Spleen (tissue), 7 donors: ENCODE measurements at regions not wholly inside any gene's neighbourhood (a gene's known extent, or its start where the extent isn't known, plus 50 kb on each side); places are given as distances from the start of the nearest gene placed in this dataset.

Experiments used
- POLR2A ChIP-seq, 3 donors: fragments of 450-650 bp; IDR thresholded peaks; one replicate each; pipeline ENCODE4 v1.5.1; 2017; ENCODE audit warnings: antibody characterized with exemption in 3 of 3, mild to moderate bottlenecking in 1 of 3
- TF ChIP-seq, protein P1 (sequence below), 11 experiments: fragments of 200-600 bp in 7 of 11; fragments of 450-650 bp in 4 of 11; sonication (generic) in 4 of 11; IDR thresholded peaks in 8 of 11; conservative IDR thresholded peaks in 3 of 11; 1 replicate in 7 of 11; 2 replicates in 4 of 11; pipeline versions ENCODE4 v1.4.0 to v1.8.0; 2016 to 2021; ENCODE audit warnings: antibody characterized with exemption in 11 of 11, inconsistent platforms in 4 of 11, mild to moderate bottlenecking in 1 of 11
- donor health status: DM: no; HTN: no; CAD: no; lungs with moderate emphysema.
- donor health status: DM: no; HTN: no; CAD: no.
- donor health status: DM: no; HTN: no; CAD: no.

DNA sequence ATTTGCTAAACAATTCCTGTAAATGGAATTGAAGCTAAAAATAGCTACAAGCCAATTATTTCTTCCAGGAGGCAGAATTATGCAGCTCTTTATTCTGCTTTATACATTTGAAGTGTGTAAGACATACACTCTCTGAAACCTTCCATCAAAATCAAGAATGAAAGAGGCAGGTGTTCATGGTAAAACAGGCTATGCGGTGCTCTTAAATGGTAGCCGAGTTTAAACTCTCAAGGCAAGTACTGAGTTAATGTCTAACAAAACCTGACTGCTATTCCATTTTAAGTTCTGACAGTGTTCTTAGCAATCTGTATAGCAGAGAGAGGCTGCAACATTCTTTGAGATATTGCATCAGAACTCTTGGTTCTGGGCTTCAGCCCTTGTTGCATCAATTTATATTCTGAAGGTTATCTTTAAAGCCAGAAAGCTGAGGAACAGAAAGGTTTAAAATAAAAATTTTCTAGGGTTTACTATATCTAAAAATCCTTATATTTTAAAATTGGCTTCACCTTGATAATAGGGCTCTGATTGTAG, 248.3 kb upstream of the CCNG1 start:
- no peak for TF ChIP-seq POLR2A (IDR thresholded peaks at IDR 0.05)
- TF ChIP-seq, protein P1, sequence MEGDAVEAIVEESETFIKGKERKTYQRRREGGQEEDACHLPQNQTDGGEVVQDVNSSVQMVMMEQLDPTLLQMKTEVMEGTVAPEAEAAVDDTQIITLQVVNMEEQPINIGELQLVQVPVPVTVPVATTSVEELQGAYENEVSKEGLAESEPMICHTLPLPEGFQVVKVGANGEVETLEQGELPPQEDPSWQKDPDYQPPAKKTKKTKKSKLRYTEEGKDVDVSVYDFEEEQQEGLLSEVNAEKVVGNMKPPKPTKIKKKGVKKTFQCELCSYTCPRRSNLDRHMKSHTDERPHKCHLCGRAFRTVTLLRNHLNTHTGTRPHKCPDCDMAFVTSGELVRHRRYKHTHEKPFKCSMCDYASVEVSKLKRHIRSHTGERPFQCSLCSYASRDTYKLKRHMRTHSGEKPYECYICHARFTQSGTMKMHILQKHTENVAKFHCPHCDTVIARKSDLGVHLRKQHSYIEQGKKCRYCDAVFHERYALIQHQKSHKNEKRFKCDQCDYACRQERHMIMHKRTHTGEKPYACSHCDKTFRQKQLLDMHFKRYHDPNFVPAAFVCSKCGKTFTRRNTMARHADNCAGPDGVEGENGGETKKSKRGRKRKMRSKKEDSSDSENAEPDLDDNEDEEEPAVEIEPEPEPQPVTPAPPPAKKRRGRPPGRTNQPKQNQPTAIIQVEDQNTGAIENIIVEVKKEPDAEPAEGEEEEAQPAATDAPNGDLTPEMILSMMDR (IDR thresholded peaks at IDR 0.05 in 8 of 11, conservative IDR thresholded peaks at IDR 0.05 in 3 of 11): no peak
